CD4-positive, alpha-beta T cell treated with Interleukin-17A for 4 hours (primary cell): ENCODE measurements at regions not wholly inside any gene's neighbourhood (a gene's known extent, or its start where the extent isn't known, plus 50 kb on each side); places are given as distances from the start of the nearest gene placed in this dataset.

ENCODE experiments used
- DNase-seq: peaks from one replicate; pipeline ENCODE4 v3.0.0-alpha.2; 2020; ENCODE audit warnings: mixed read lengths

GRCh38 chr14:66076176-66076575 is 410.0 kb upstream of the CCDC196 start:
- no peak for DNase-seq

GRCh38 chr14:66078006-66078405 is 408.2 kb upstream of the CCDC196 start:
- no peak for DNase-seq

DNA sequence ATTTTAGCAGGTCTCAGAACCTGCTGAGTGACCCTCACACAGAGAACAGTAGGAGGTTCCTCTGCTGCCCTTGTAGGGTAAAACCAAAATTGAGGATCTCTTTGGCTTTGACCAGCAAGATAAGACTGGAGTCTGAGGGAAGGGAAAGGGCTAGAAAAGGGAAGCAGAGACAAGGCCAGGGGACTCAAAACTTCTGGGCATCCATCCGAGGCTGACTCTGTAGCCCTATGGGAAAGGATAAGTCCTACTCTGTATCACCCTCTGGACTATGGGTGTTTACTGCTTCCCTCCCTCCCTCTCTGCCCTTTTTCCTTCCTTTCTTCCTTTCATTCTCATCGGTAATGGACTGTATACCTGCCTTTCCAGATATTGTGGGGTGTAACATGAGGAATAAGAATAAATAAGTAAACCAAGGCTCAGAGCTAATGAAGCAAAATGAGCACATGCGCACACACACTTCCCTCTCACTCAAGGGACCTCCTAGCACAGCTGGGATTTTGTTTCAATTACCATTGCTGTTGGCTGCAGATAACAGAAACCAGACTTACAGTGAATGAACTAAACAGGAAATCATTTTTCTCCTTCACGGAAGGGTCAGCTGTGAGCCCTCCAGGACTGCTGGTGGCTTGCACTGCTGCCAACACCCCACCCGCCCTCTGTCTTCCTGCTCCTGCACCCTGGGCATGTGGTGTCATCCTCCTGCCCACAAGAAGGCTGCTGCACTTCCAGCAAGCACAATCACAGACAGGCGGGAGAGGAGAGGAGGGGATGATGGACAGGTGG is 404.4 kb upstream of the CCDC196 start:
- no peak for DNase-seq

DNA sequence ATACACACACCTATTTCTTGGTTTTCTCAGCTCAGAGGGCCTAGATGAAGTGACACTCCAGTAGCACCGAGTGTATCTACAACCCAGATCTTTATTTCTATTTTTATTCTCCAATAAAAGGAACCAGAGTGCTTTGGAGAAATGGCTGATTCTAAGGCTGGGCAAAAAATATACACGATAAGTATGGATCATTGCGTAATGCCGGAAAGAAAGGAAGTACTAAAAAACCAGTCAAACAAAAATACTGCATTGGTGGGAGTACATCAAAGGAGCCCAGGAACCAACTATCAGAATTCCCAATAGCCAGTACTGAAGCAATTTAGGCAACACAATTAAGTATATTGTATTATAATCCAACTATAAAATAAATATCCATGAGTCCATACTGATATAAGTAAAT is 400.9 kb upstream of the CCDC196 start:
- no peak for DNase-seq

DNA sequence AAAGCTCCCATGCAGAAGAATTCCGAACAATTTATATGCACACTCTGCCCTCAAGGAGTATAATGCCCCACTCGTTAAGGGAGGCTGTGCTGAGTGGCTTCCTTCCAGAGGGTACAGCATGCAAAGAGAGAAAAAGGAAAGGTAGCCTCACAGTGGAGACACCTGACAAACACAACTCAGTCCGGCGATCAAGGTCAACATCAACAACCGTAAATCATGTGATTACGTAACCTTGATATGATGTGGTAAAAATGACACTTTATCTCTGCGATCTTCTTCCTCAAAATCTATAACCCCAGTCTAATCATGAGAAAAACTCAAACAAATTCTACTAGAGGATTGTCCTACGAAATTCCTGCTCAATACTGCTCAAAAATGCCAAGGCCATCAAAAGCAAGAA is 400.5 kb upstream of the CCDC196 start:
- no peak for DNase-seq

DNA sequence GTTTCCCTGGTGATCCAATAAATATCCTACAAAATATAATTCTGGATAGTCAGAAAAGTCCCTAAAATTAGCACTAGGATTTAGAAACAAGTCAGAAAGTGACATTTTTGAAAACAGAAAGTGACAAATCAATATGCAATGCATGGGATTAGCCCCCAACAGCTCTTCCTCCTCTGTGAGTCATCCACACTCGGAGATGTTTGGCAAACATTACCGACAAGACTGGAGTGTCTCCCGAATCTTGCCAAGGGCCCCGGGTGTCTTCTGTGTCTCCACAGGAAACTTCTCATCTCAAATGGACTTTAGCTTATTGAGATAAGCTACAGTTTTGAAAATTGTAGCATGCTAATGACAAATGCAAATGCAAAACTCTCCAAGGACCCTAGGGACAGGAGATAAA is 398.9 kb upstream of the CCDC196 start:
- DNase-seq = no peak

DNA sequence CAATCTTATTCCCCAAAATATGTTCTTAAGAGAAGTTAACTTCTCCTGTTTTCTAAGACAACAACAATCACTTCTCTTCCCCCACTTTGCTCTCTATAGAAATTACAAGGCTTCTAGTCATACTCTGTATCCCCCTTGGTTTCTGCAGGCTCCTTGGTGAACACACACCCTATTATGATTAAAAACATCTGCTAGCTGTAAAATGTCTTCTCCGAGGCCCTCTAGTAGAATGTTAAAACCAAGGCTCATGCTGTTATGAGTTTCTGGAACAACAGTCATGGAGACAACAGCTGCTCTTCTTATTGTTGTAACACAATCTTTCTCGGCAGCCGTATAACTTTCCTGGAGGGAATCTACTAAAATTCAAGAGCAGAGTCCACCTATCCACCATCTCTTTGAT is 397.5 kb upstream of the CCDC196 start:
- no peak for DNase-seq

DNA sequence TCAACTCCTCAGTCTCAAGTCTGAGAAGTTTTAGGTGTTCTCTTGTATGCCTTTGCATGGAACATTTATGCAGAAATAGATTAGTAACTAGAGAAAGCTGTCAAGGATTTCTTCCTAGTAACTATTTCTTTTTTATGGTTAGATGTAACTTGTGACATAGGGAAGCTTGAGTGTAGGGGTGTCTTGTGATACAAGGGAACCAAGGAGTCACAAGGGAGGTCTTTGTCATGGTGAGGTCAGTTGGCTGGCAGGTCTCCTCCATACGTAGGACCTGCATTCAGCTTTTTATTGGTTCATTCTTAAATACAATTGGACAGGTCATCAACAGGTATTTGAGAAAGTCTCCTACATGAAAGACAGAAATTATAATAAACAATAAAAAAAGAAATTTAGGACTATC is 394.0 kb upstream of the CCDC196 start:
- no peak for DNase-seq

DNA sequence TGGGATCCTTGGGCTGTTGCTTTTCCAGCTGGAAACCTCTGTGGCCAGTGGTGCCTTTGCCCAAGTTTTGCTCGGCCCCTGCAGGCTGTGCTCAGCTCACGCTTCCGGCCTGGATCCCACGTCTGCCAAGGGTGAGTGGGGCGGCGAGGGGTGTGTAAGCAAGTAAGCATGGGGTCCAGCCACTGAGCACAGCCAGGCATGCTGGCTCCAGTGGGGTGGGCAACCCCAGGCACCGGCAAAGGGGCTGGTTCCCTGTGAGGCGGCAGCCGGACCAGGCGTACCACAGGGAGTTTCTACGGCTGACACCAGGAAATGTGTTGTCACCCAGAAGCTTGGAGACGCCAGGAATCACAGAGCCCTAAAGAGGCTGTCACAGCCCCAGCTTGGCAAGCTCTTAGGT is 393.4 kb upstream of the CCDC196 start:
- DNase-seq = no peak

- DNase-seq = no peak
Measured at GRCh38 chr14:66094001-66094727, 392.0 kb upstream of the CCDC196 start.

- DNase-seq = no peak
Measured at GRCh38 chr14:66099451-66099850, 386.7 kb upstream of the CCDC196 start.

DNA sequence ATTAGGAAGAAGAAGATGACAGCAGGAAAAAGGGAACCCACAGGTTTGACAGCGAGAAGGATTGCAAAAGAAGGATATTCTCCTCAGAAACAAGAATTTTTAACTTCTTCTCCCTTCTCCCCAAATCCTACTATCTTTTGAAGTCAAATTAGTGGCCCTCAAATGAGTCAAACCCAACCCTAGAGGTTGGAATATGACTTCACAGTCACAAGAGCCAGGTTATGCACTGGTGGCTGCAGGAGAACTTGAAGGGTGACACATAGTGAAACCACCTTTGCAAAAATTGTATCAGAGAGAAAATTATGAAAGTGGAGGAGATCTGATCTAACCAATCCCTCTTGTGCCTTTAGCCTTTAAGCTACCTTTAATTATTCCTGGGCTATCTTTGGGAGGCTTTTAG is 386.2 kb upstream of the CCDC196 start:
- no peak for DNase-seq

- no peak for DNase-seq
Measured at GRCh38 chr14:66101662-66102061, 384.5 kb upstream of the CCDC196 start.

DNA sequence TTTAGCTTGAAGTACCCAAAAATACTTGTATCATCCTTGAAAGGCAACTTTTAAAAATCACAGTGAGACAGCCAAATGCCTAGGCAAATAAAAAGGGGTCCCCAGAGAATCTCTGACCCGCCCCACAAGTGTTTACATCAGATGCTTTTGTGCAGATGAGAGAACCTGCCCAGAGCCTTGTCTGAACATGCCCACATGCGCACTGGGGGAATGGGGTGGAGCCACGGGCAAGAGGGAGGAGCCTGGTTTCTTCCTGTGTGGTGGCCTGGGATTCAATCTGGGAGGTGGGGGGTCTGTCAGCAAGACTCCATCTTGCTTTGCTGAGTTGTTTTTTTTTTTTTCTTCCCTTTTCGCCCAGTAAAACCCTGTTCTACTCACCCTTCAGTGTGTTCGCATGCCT is 381.7 kb upstream of the CCDC196 start:
- DNase-seq = no peak

- no peak for DNase-seq
Measured at GRCh38 chr14:66105815-66106214, 380.4 kb upstream of the CCDC196 start.

GRCh38 chr14:66109426-66109825 is 376.7 kb upstream of the CCDC196 start:
- no peak for DNase-seq

GRCh38 chr14:66111891-66112290 is 374.3 kb upstream of the CCDC196 start:
- no peak for DNase-seq

- no peak for DNase-seq
Measured at GRCh38 chr14:66114071-66114470, 372.1 kb upstream of the CCDC196 start.

DNA sequence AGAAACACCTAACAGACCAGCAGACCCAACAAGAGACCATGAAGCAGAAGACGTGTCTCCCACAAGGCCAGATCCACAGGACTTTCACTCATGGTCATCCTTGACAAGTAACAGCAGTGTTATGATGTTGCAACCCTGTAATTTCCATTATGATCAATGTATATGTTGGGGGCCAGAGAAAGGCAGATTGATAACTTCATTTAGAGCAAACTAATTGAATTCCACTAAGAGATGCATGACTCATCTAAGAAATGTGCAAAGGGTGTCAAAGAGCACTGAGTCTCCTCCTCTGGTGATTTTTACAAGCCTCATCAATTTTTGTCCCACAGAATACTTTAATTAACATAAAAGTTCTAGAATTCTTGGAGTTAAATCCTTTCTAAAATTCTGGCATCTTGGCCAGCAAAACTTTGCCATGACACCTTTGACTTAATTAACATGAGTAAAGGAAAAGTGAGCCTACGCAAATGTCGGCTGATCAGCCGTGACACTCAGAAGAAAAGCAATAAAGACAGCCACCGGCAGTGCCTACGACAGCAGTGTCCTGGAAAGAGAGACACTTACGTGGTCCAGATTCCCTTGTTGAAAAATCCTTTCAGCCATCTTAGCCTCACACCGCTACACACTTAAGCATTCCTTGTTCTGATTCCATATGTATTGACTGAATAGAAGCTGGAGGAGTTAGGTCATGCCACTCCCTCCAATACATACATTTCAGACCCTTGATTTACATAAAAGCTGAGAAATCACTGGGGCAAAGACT is 370.2 kb upstream of the CCDC196 start:
- DNase-seq = no peak

- no peak for DNase-seq
Measured at GRCh38 chr14:66116732-66117131, 369.4 kb upstream of the CCDC196 start.

- DNase-seq = no peak
Measured at GRCh38 chr14:66117600-66117999, 368.6 kb upstream of the CCDC196 start.

DNA sequence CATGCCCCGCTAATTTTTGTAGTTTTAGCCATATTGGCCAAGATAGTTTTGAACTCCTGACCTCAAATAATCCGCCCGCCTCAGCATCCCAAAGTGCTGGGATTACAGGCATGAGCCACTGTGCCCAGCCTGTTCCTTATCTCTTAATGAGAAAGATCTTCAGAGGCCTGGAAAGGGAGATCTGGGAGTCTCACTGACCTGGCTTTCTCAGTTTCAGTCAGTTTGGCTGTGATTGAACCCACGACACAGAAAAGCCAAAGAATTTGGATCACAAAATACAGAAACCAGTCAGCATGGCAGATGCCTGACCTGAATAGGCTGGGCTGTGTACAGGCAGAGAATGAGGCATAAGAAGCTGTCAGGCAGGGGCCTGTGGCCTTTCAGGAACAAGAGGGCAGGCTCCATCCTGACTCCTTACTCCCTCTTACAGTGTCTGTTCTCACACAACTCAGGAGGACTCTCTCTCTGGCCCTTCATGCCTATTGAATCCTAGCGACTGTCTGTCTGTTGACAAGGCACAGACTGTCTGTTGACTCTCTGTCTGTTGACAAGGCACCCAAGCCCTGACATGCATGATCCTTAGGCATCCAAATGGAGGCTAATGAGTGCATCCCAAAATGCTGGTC is 366.5 kb upstream of the CCDC196 start:
- DNase-seq = no peak

DNA sequence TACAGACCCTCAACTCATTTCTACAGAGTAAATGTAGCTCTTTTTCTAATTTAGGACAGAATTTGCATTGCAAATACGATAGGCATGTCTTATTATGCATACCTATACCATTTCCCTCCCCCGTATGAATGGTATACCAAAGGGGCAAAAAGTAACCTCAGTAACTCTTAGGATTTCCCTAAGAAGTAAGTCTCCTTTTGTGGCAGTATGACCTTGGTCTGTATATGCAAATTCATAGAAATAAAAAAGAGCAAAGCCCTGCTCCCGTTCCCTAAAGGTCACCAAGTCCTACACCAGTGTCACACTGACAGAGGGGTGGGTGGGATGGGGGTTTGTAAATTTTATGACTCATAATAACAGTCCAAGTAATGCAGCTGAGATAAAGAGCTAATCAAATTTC is 365.8 kb upstream of the CCDC196 start:
- no peak for DNase-seq
